Naive B cell (primary cell): ENCODE measurements at regions not wholly inside any gene's neighbourhood (a gene's known extent, or its start where the extent isn't known, plus 50 kb on each side); places are given as distances from the start of the nearest gene placed in this dataset.

Experiments
- ATAC-seq, 2 donors: fragments of 150-1000 bp; cut with Tn5 transposase; 2 replicates each; pipeline ENCODE4 v1.10.0; 2021; ENCODE audit warnings: low read depth in 2 of 2, mild to moderate bottlenecking in 2 of 2, moderate library complexity in 2 of 2
- DNase-seq: peaks from one replicate; pipeline ENCODE4 v3.0.0; 2022
- H3K27ac Mint-ChIP-seq, 6 donors: one replicate each; pipeline ENCODE4 v1.8.0; 2020 to 2022; ENCODE audit warnings: mild to moderate bottlenecking in 6 of 6, mixed read lengths in 6 of 6, moderate library complexity in 5 of 6, inconsistent platforms in 2 of 6
- H3K27me3 Mint-ChIP-seq, 3 donors: one replicate each; pipeline ENCODE4 v1.8.0; 2021 to 2022; ENCODE audit warnings: mixed read lengths in 3 of 3, mild to moderate bottlenecking in 1 of 3
- H3K36me3 Mint-ChIP-seq, 2 donors: one replicate each; pipeline ENCODE4 v1.8.0; 2020 to 2022; ENCODE audit warnings: mixed read lengths in 2 of 2, inconsistent platforms in 1 of 2, mild to moderate bottlenecking in 1 of 2
- H3K4me1 Mint-ChIP-seq, 3 donors: one replicate each; pipeline ENCODE4 v1.8.0; 2020 to 2022; ENCODE audit warnings: mixed read lengths in 3 of 3, inconsistent platforms in 1 of 3, mild to moderate bottlenecking in 1 of 3, moderate library complexity in 1 of 3
- H3K4me3 Mint-ChIP-seq, 8 donors: one replicate each; pipeline ENCODE4 v1.8.0; 2020 to 2022; ENCODE audit warnings: mild to moderate bottlenecking in 8 of 8, mixed read lengths in 8 of 8, moderate library complexity in 8 of 8, inconsistent platforms in 2 of 8
- H3K9me3 Mint-ChIP-seq, 7 donors: one replicate each; pipeline ENCODE4 v1.8.0; 2020 to 2022; ENCODE audit warnings: mixed read lengths in 7 of 7, mild to moderate bottlenecking in 5 of 7, inconsistent platforms in 2 of 7, moderate library complexity in 1 of 7

- no peak overlapping the region for H3K27ac Mint-ChIP-seq
- H3K4me3 Mint-ChIP-seq, result no peak overlapping the region
- no peaks in the 10 kb centered on the region for H3K36me3 Mint-ChIP-seq
- peaks cover 0 to 14% (median 9%) of the 10 kb centered on the region in 7 donors for H3K9me3 Mint-ChIP-seq
- H3K27me3 Mint-ChIP-seq, result no peaks in the 10 kb centered on the region
- no peak for DNase-seq
- H3K4me1 Mint-ChIP-seq, result no peaks in the 10 kb centered on the region
- no peak for ATAC-seq
Observed at GRCh38 chr5:28488752-28489151, 1450.4 kb upstream of the CDH9 start.

GRCh38 chr5:28483327-28484025 is 1445.1 kb upstream of the CDH9 start:
- ATAC-seq (no peak), DNase-seq (no peak)
- Mint-ChIP-seq H3K9me3 (peaks cover 0 to 5% (median 2%) of the 10 kb centered on the region in 7 donors), H3K27me3 (no peaks in the 10 kb centered on the region), H3K27ac (no peak overlapping the region), H3K4me3 (no peak overlapping the region), H3K4me1 (no peaks in the 10 kb centered on the region), H3K36me3 (no peaks in the 10 kb centered on the region)

- Mint-ChIP-seq H3K36me3 (no peaks in the 10 kb centered on the region), H3K4me1 (no peaks in the 10 kb centered on the region), H3K27me3 (no peaks in the 10 kb centered on the region), H3K27ac (no peak overlapping the region), H3K4me3 (no peak overlapping the region), H3K9me3 (peaks cover 0 to 8% (median 0%) of the 10 kb centered on the region in 7 donors)
- ATAC-seq (no peak), DNase-seq (no peak)
Observed at GRCh38 chr5:28473531-28474107, 1435.2 kb upstream of the CDH9 start.

GRCh38 chr5:28468166-28468565 is 1429.8 kb upstream of the CDH9 start:
- Mint-ChIP-seq H3K4me1 (no peaks in the 10 kb centered on the region), H3K27ac (no peak overlapping the region), H3K36me3 (no peaks in the 10 kb centered on the region), H3K27me3 (no peaks in the 10 kb centered on the region), H3K9me3 (peaks cover 0 to 14% (median 0%) of the 10 kb centered on the region in 7 donors), H3K4me3 (no peak overlapping the region)
- DNase-seq (no peak), ATAC-seq (no peak)

- no peak for DNase-seq
- peaks cover 0 to 14% (median 0%) of the 10 kb centered on the region in 7 donors for H3K9me3 Mint-ChIP-seq
- H3K4me3 Mint-ChIP-seq, result no peak overlapping the region
- no peaks in the 10 kb centered on the region for H3K36me3 Mint-ChIP-seq
- H3K27ac Mint-ChIP-seq, result no peak overlapping the region
- no peaks in the 10 kb centered on the region for H3K27me3 Mint-ChIP-seq
- ATAC-seq, result no peak
- no peaks in the 10 kb centered on the region for H3K4me1 Mint-ChIP-seq
Observed at GRCh38 chr5:28463728-28464127, 1425.3 kb upstream of the CDH9 start.

- no peak for DNase-seq
- no peak for ATAC-seq
- H3K4me3 Mint-ChIP-seq, result no peak overlapping the region
- peaks cover 0 to 13% (median 7%) of the 10 kb centered on the region in 7 donors for H3K9me3 Mint-ChIP-seq
- H3K4me1 Mint-ChIP-seq, result no peaks in the 10 kb centered on the region
- H3K27ac Mint-ChIP-seq, result no peak overlapping the region
- no peaks in the 10 kb centered on the region for H3K27me3 Mint-ChIP-seq
- H3K36me3 Mint-ChIP-seq, result no peaks in the 10 kb centered on the region
Observed at GRCh38 chr5:28451483-28451882, 1413.1 kb upstream of the CDH9 start.

GRCh38 chr5:28450997-28451396 is 1412.6 kb upstream of the CDH9 start:
- Mint-ChIP-seq H3K4me3 (no peak overlapping the region), H3K9me3 (peaks cover 0 to 13% (median 7%) of the 10 kb centered on the region in 7 donors), H3K4me1 (no peaks in the 10 kb centered on the region), H3K27ac (no peak overlapping the region), H3K27me3 (no peaks in the 10 kb centered on the region), H3K36me3 (no peaks in the 10 kb centered on the region)
- DNase-seq, result no peak
- ATAC-seq, result no peak

GRCh38 chr5:28448791-28449190 is 1410.4 kb upstream of the CDH9 start:
- no peaks in the 10 kb centered on the region for H3K4me1 Mint-ChIP-seq
- DNase-seq (no peak), ATAC-seq (no peak)
- H3K27me3 Mint-ChIP-seq, result no peaks in the 10 kb centered on the region
- no peak overlapping the region for H3K27ac Mint-ChIP-seq
- no peaks in the 10 kb centered on the region for H3K36me3 Mint-ChIP-seq
- H3K4me3 Mint-ChIP-seq, result no peak overlapping the region
- peaks cover 2 to 23% (median 11%) of the 10 kb centered on the region in 7 donors for H3K9me3 Mint-ChIP-seq

GRCh38 chr5:28430565-28431178 is 1392.3 kb upstream of the CDH9 start:
- Mint-ChIP-seq H3K27ac (no peak overlapping the region), H3K36me3 (no peaks in the 10 kb centered on the region), H3K9me3 (peaks cover under 1 to 25% (median 4%) of the 10 kb centered on the region in 7 donors), H3K27me3 (no peaks in the 10 kb centered on the region), H3K4me3 (no peak overlapping the region), H3K4me1 (no peaks in the 10 kb centered on the region)
- DNase-seq (no peak), ATAC-seq (no peak)

GRCh38 chr5:28421141-28421540 is 1382.8 kb upstream of the CDH9 start:
- Mint-ChIP-seq H3K27me3 (no peaks in the 10 kb centered on the region), H3K36me3 (no peaks in the 10 kb centered on the region), H3K9me3 (peaks cover 0 to 17% (median 7%) of the 10 kb centered on the region in 7 donors), H3K27ac (no peak overlapping the region), H3K4me1 (no peaks in the 10 kb centered on the region), H3K4me3 (no peak overlapping the region)
- ATAC-seq (no peak), DNase-seq (no peak)

- Mint-ChIP-seq H3K27ac (no peak overlapping the region), H3K9me3 (peaks cover 0 to 12% (median 5%) of the 10 kb centered on the region in 7 donors)
Observed at GRCh38 chr5:28415791-28416443, 1377.5 kb upstream of the CDH9 start.

GRCh38 chr5:28414619-28415018 is 1376.2 kb upstream of the CDH9 start:
- no peak overlapping the region for H3K27ac Mint-ChIP-seq
- peaks cover 3 to 16% (median 5%) of the 10 kb centered on the region in 7 donors for H3K9me3 Mint-ChIP-seq
- ATAC-seq (no peak), DNase-seq (no peak)
- H3K27me3 Mint-ChIP-seq, result no peaks in the 10 kb centered on the region
- H3K4me3 Mint-ChIP-seq, result no peak overlapping the region
- no peaks in the 10 kb centered on the region for H3K36me3 Mint-ChIP-seq
- no peaks in the 10 kb centered on the region for H3K4me1 Mint-ChIP-seq

More at GRCh38 chr5:28415791-28416443, 1377.5 kb upstream of the CDH9 start:
- Mint-ChIP-seq H3K4me3 (no peak overlapping the region), H3K4me1 (no peaks in the 10 kb centered on the region), H3K36me3 (no peaks in the 10 kb centered on the region), H3K27me3 (no peaks in the 10 kb centered on the region)
- no peak for DNase-seq
- ATAC-seq, result no peak

GRCh38 chr5:28408651-28409050 is 1370.3 kb upstream of the CDH9 start:
- DNase-seq (no peak), ATAC-seq (no peak)
- Mint-ChIP-seq H3K27me3 (no peaks in the 10 kb centered on the region), H3K27ac (no peak overlapping the region), H3K4me3 (no peak overlapping the region), H3K36me3 (no peaks in the 10 kb centered on the region), H3K4me1 (no peaks in the 10 kb centered on the region), H3K9me3 (peaks cover 3 to 18% (median 11%) of the 10 kb centered on the region in 7 donors)

GRCh38 chr5:28408186-28408585 is 1369.8 kb upstream of the CDH9 start:
- H3K27me3 Mint-ChIP-seq, result no peaks in the 10 kb centered on the region
- no peaks in the 10 kb centered on the region for H3K36me3 Mint-ChIP-seq
- H3K4me3 Mint-ChIP-seq, result no peak overlapping the region
- H3K9me3 Mint-ChIP-seq, result peaks cover 3 to 14% (median 10%) of the 10 kb centered on the region in 7 donors
- H3K4me1 Mint-ChIP-seq, result no peaks in the 10 kb centered on the region
- no peak for ATAC-seq
- DNase-seq, result no peak
- no peak overlapping the region for H3K27ac Mint-ChIP-seq
